Fibroblast of skin of left quadriceps (primary cell): ENCODE measurements at regions not wholly inside any gene's neighbourhood (a gene's known extent, or its start where the extent isn't known, plus 50 kb on each side); places are given as distances from the start of the nearest gene placed in this dataset.
"Not testable (repeated sequence)": the region's sequence is repeated elsewhere in the genome, so short reads cannot be mapped to it uniquely, and the experiment has no call there.

Source experiments
- DNase-seq, 2 experiments: peaks; one replicate each; pipeline ENCODE4 v3.0.0-alpha.2; 2013; ENCODE audit warnings: low read depth in 2 of 2

GRCh38 chr2:136324966-136325365 is 207.0 kb upstream of the CXCR4 start:
- no peak for DNase-seq

- DNase-seq = no peak
Observed at GRCh38 chr2:136323935-136324334, 206.0 kb upstream of the CXCR4 start.

- DNase-seq = no peak
Observed at GRCh38 chr2:136323195-136323594, 205.2 kb upstream of the CXCR4 start.

- DNase-seq = no peak
Observed at GRCh38 chr2:136322428-136322827, 204.5 kb upstream of the CXCR4 start.

GRCh38 chr2:136319651-136320050 is 201.7 kb upstream of the CXCR4 start:
- no peak for DNase-seq

- DNase-seq = no peak
Observed at GRCh38 chr2:136319237-136319636, 201.3 kb upstream of the CXCR4 start.

GRCh38 chr2:136314240-136314639 is 196.3 kb upstream of the CXCR4 start:
- no peak for DNase-seq

- DNase-seq = not testable (repeated sequence)
Observed at GRCh38 chr2:136312568-136312967, 194.6 kb upstream of the CXCR4 start.

- DNase-seq = no peak
Observed at GRCh38 chr2:136310797-136311603, 193.1 kb upstream of the CXCR4 start.

GRCh38 chr2:136310005-136310495 is 192.1 kb upstream of the CXCR4 start:
- no peak for DNase-seq

GRCh38 chr2:136308611-136309010 is 190.7 kb upstream of the CXCR4 start:
- no peak for DNase-seq

GRCh38 chr2:136306836-136307235 is 188.9 kb upstream of the CXCR4 start:
- no peak for DNase-seq

- DNase-seq = no peak
Observed at GRCh38 chr2:136305517-136306192, 187.7 kb upstream of the CXCR4 start.

GRCh38 chr2:136301006-136301405 is 183.1 kb upstream of the CXCR4 start:
- DNase-seq = no peak

GRCh38 chr2:136298631-136299030 is 180.7 kb upstream of the CXCR4 start:
- DNase-seq = no peak

GRCh38 chr2:136297994-136298393 is 180.0 kb upstream of the CXCR4 start:
- no peak for DNase-seq

GRCh38 chr2:136297312-136297711 is 179.4 kb upstream of the CXCR4 start:
- no peak for DNase-seq

GRCh38 chr2:136295168-136295567 is 177.2 kb upstream of the CXCR4 start:
- no peak for DNase-seq

GRCh38 chr2:136291871-136292270 is 173.9 kb upstream of the CXCR4 start:
- no peak for DNase-seq

- no peak for DNase-seq
Observed at GRCh38 chr2:136290326-136290725, 172.4 kb upstream of the CXCR4 start.

GRCh38 chr2:136288249-136288648 is 170.3 kb upstream of the CXCR4 start:
- no peak for DNase-seq

- DNase-seq = no peak
Observed at GRCh38 chr2:136286423-136286822, 168.5 kb upstream of the CXCR4 start.
